IMR-90 (cell line): ENCODE measurements at regions not wholly inside any gene's neighbourhood (a gene's known extent, or its start where the extent isn't known, plus 50 kb on each side); places are given as distances from the start of the nearest gene placed in this dataset.

Experiments
- ATAC-seq: fragments of 200-7000 bp; cut with Tn5 transposase; 2 replicates; pipeline ENCODE4 v1.9.1; 2020; ENCODE audit warnings: low read depth, mild to moderate bottlenecking, moderate library complexity
- BruUV-seq: library from RNA; stranded (reverse); fragments of 400-500 nt; replicated peaks from 2 replicates; lab custom pipeline; 2021; lab: Mats Ljungman, UMichigan
- CTCF ChIA-PET: fragments of 300-600 bp; formaldehyde crosslinking; extraction: SDS; loops from one replicate; lab custom pipeline; 2021; ENCODE audit warnings: antibody characterized with exemption; lab: Yijun Ruan, JAX
- POLR2A ChIA-PET: fragments of 300-600 bp; sonication (Branson Sonifier 250); formaldehyde crosslinking; loops from one replicate; lab custom pipeline; 2022; ENCODE audit warnings: antibody characterized with exemption; ENCODE audit not compliant: unreplicated experiment; lab: Charles Lee
- DNase-seq: peaks from one replicate; pipeline ENCODE4 v3.0.0; 2013
- H2AFZ ChIP-seq: replicated peaks from 2 replicates; pipeline ENCODE3; 2013; ENCODE audit warnings: low read length, mild to moderate bottlenecking; ENCODE audit not compliant: poor library complexity
- H2AK5ac ChIP-seq: 2 replicates; pipeline ENCODE4 v1.6.1; 2013; ENCODE audit warnings: low read depth, low read length, inconsistent platforms
- H2AK9ac ChIP-seq: replicated peaks from 2 replicates; pipeline ENCODE3; 2013; ENCODE audit warnings: mild to moderate bottlenecking, low read depth, low read length, moderate library complexity; ENCODE audit not compliant: poor library complexity
- H2BK120ac ChIP-seq: 2 replicates; pipeline ENCODE4 v1.6.1; 2013; ENCODE audit warnings: low read depth, low read length, inconsistent platforms
- H2BK15ac ChIP-seq: 3 replicates; pipeline ENCODE4 v1.6.1; 2013; ENCODE audit warnings: low read depth, low read length, inconsistent platforms
- H2BK20ac ChIP-seq: 2 replicates; pipeline ENCODE4 v1.6.1; 2013; ENCODE audit warnings: low read depth, mild to moderate bottlenecking, inconsistent platforms, low read length, moderate library complexity
- H2BK5ac ChIP-seq: 2 replicates; pipeline ENCODE4 v1.6.1; 2013; ENCODE audit warnings: mild to moderate bottlenecking, low read depth, low read length, inconsistent platforms; ENCODE audit not compliant: poor library complexity, severe bottlenecking
- H3K14ac ChIP-seq: replicated peaks from 2 replicates; pipeline ENCODE4 v1.6.1; 2013; ENCODE audit warnings: low read depth, low read length, inconsistent platforms
- H3K18ac ChIP-seq: 2 replicates; pipeline ENCODE4 v1.6.1; 2013; ENCODE audit warnings: low read depth, low read length, control low read depth
- H3K23ac ChIP-seq: 2 replicates; pipeline ENCODE4 v1.6.1; 2013; ENCODE audit warnings: low read depth, low read length, inconsistent platforms
- H3K27ac ChIP-seq: 2 replicates; pipeline ENCODE4 v1.5.1; 2013; ENCODE audit warnings: mild to moderate bottlenecking, control low read depth, low read length; ENCODE audit not compliant: insufficient read depth
- H3K27me3 ChIP-seq: 2 replicates; pipeline ENCODE4 v1.6.1; 2013; ENCODE audit warnings: low read length; ENCODE audit not compliant: control insufficient read depth, insufficient read depth
- H3K36me3 ChIP-seq: 2 replicates; pipeline ENCODE4 v1.6.1; 2013; ENCODE audit warnings: low read length, mixed read lengths; ENCODE audit not compliant: control insufficient read depth, insufficient read depth
- H3K4ac ChIP-seq: 2 replicates; pipeline ENCODE4 v1.6.1; 2013; ENCODE audit warnings: low read depth, low read length, inconsistent platforms
- H3K4me1 ChIP-seq: 2 replicates; pipeline ENCODE4 v1.6.1; 2013; ENCODE audit warnings: low read length, mixed read lengths; ENCODE audit not compliant: control insufficient read depth, insufficient read depth
- H3K4me2 ChIP-seq: 2 replicates; pipeline ENCODE4 v1.6.1; 2013; ENCODE audit warnings: low read depth, mild to moderate bottlenecking, control low read depth, low read length, moderate library complexity
- H3K4me3 ChIP-seq: 2 replicates; pipeline ENCODE4 v1.5.1; 2013; ENCODE audit warnings: low read depth, mild to moderate bottlenecking, control low read depth, low read length, moderate library complexity; ENCODE audit not compliant: insufficient read depth
- H3K56ac ChIP-seq: 2 replicates; pipeline ENCODE4 v1.6.1; 2013; ENCODE audit warnings: low read length, inconsistent platforms; ENCODE audit not compliant: insufficient read depth; ENCODE audit errors: extremely low read depth
- H3K79me1 ChIP-seq, 2 experiments: 2 replicates each; pipeline ENCODE4 v1.6.1; 2013; ENCODE audit warnings: low read length in 2 of 2, inconsistent platforms in 1 of 2, low read depth in 1 of 2
- H3K9ac ChIP-seq: 2 replicates; pipeline ENCODE4 v1.6.1; 2013; ENCODE audit warnings: low read depth, low read length, control low read depth
- H3K9me1 ChIP-seq: 2 replicates; pipeline ENCODE4 v1.6.1; 2013; ENCODE audit warnings: low read length, inconsistent platforms; ENCODE audit not compliant: insufficient read depth
- H3K9me3 ChIP-seq: 2 replicates; pipeline ENCODE4 v1.6.1; 2013; ENCODE audit warnings: low read length; ENCODE audit not compliant: control insufficient read depth, insufficient read depth
- H4K20me1 ChIP-seq: 2 replicates; pipeline ENCODE4 v1.6.1; 2013; ENCODE audit warnings: low read length, inconsistent platforms; ENCODE audit not compliant: insufficient read depth
- H4K5ac ChIP-seq: 2 replicates; pipeline ENCODE4 v1.6.1; 2013; ENCODE audit warnings: mild to moderate bottlenecking, low read depth, low read length, control low read depth
- H4K8ac ChIP-seq, 2 experiments: 2 replicates each; pipeline ENCODE4 v1.6.1; 2013; ENCODE audit warnings: low read depth in 2 of 2, low read length in 2 of 2, control low read depth in 1 of 2, inconsistent platforms in 1 of 2
- H4K91ac ChIP-seq: 2 replicates; pipeline ENCODE4 v1.6.1; 2013; ENCODE audit warnings: low read depth, low read length, inconsistent platforms; ENCODE audit not compliant: insufficient read depth
- CHD1 ChIP-seq: IDR thresholded peaks from 2 replicates; pipeline ENCODE4 v1.6.1; 2012; ENCODE audit warnings: low read depth, low read length, improper control_type of control experiment
- NFE2L2 ChIP-seq: fragments of 150-350 bp; IDR thresholded peaks from 2 replicates; pipeline ENCODE4 v1.6.1; 2016; ENCODE audit warnings: low read depth, mild to moderate bottlenecking, low read length
- RCOR1 ChIP-seq: IDR thresholded peaks from 2 replicates; pipeline ENCODE4 v1.6.1; 2012; ENCODE audit warnings: mild to moderate bottlenecking, low read length, improper control_type of control experiment; ENCODE audit not compliant: insufficient replicate concordance
- dilution Hi-C: fragments of 300-500 bp; cut with HindIII; formaldehyde crosslinking; loops from one replicate; pipeline ENCODE4 v1.14.3; 2018; ENCODE audit warnings: low sequenced_read_pairs; ENCODE audit not compliant: unreplicated experiment
- in situ Hi-C: fragments of 300-500 bp; cut with MboI; formaldehyde crosslinking; loops from 3 replicates; pipeline ENCODE4 v1.14.3; 2019; ENCODE audit warnings: low sequenced_read_pairs, inconsistent platforms, mixed read lengths
- intact Hi-C: fragments of 100-400 bp; cut with micrococcal nuclease; formaldehyde crosslinking; loops from 2 replicates; pipeline ENCODE4 v1.10.0; 2022

- H3K9ac ChIP-seq, result no peak overlapping the region
- H3K27ac ChIP-seq, result no peak overlapping the region
- ATAC-seq (no peak), DNase-seq (no peak)
- H2BK15ac ChIP-seq, result no peak overlapping the region
- no peak overlapping the region for H2AK9ac ChIP-seq
- H4K20me1 ChIP-seq, result no peaks in the 10 kb centered on the region
- H4K8ac ChIP-seq, result no peak overlapping the region
- no peak overlapping the region for H3K23ac ChIP-seq
- no peak overlapping the region for H3K4ac ChIP-seq
- no peaks in the 10 kb centered on the region for H3K27me3 ChIP-seq
- H3K4me3 ChIP-seq, result no peak overlapping the region
- POLR2A ChIA-PET, result no interaction called here
- intact Hi-C loops, result no loop called here
- no peak overlapping the region for H4K91ac ChIP-seq
- CTCF ChIA-PET, result no interaction called here
- H3K79me1 ChIP-seq, result no peaks in the 10 kb centered on the region
- H3K9me3 ChIP-seq, result no peaks in the 10 kb centered on the region
- no peaks in the 10 kb centered on the region for H3K36me3 ChIP-seq
- no peak overlapping the region for H2BK5ac ChIP-seq
- no peak overlapping the region for H2BK20ac ChIP-seq
- dilution Hi-C loops, result no loop called here
- in situ Hi-C loops, result no loop called here
- no peak overlapping the region for H2AK5ac ChIP-seq
- no peaks in the 10 kb centered on the region for H3K9me1 ChIP-seq
- no peak overlapping the region for H3K4me2 ChIP-seq
- H3K4me1 ChIP-seq, result peaks cover 2% of the 10 kb centered on the region; the same call in 1 of the 2 replicates
- H2BK120ac ChIP-seq, result no peak overlapping the region
- H2AFZ ChIP-seq, result no peak overlapping the region
- no peak overlapping the region for H3K56ac ChIP-seq
- no TSS peak for BruUV-seq
- H3K18ac ChIP-seq, result no peak overlapping the region
- no peak overlapping the region for H3K14ac ChIP-seq
- no peak overlapping the region for H4K5ac ChIP-seq
- TF ChIP-seq CHD1 (no peak), NFE2L2 (no peak), RCOR1 (no peak)
Measured at GRCh38 chr2:147681093-147681492, 163.7 kb upstream of the ACVR2A start.
